Endometrium (tissue), 2 donors: ENCODE measurements at regions not wholly inside any gene's neighbourhood (a gene's known extent, or its start where the extent isn't known, plus 50 kb on each side); places are given as distances from the start of the nearest gene placed in this dataset.

Source experiments
- FAIRE-seq: peaks from 2 replicates; lab custom pipeline; 2012; peaks lifted over from hg19 to GRCh38; lab: Jason Lieb, UNC
- donor health status: control.
- donor health status: control.

GRCh38 chr11:19558189-19558986 is 154.2 kb upstream of the NAV2 start:
- FAIRE-seq = no peak

GRCh38 chr11:19557720-19558140 is 154.9 kb upstream of the NAV2 start:
- no peak for FAIRE-seq

- no peak for FAIRE-seq
Measured at GRCh38 chr11:19557185-19557584, 155.5 kb upstream of the NAV2 start.

- no peak for FAIRE-seq
Measured at GRCh38 chr11:19555266-19555665, 157.4 kb upstream of the NAV2 start.

GRCh38 chr11:19553683-19554333 is 158.8 kb upstream of the NAV2 start:
- no peak for FAIRE-seq

- no peak for FAIRE-seq
Measured at GRCh38 chr11:19552656-19553260, 159.9 kb upstream of the NAV2 start.

GRCh38 chr11:19552161-19552560 is 160.5 kb upstream of the NAV2 start:
- FAIRE-seq = no peak

- no peak for FAIRE-seq
Measured at GRCh38 chr11:19551457-19551856, 161.2 kb upstream of the NAV2 start.

- no peak for FAIRE-seq
Measured at GRCh38 chr11:19547044-19547443, 165.6 kb upstream of the NAV2 start.

- no peak for FAIRE-seq
Measured at GRCh38 chr11:19546325-19546724, 166.3 kb upstream of the NAV2 start.

- no peak for FAIRE-seq
Measured at GRCh38 chr11:19541521-19542049, 171.1 kb upstream of the NAV2 start.

GRCh38 chr11:19539861-19540260 is 172.8 kb upstream of the NAV2 start:
- FAIRE-seq = no peak

GRCh38 chr11:19537803-19538453 is 174.7 kb upstream of the NAV2 start:
- no peak for FAIRE-seq

- no peak for FAIRE-seq
Measured at GRCh38 chr11:19536131-19536530, 176.5 kb upstream of the NAV2 start.

GRCh38 chr11:19530505-19530904 is 182.1 kb upstream of the NAV2 start:
- FAIRE-seq = no peak

- no peak for FAIRE-seq
Measured at GRCh38 chr11:19526119-19526518, 186.5 kb upstream of the NAV2 start.

- no peak for FAIRE-seq
Measured at GRCh38 chr11:19525714-19526113, 186.9 kb upstream of the NAV2 start.

- FAIRE-seq = no peak
Measured at GRCh38 chr11:19525276-19525675, 187.4 kb upstream of the NAV2 start.

- FAIRE-seq = no peak
Measured at GRCh38 chr11:19524171-19524671, 188.4 kb upstream of the NAV2 start.

GRCh38 chr11:19520681-19521080 is 192.0 kb upstream of the NAV2 start:
- no peak for FAIRE-seq

GRCh38 chr11:19519912-19520641 is 192.6 kb upstream of the NAV2 start:
- no peak for FAIRE-seq

- no peak for FAIRE-seq
Measured at GRCh38 chr11:19519353-19519752, 193.3 kb upstream of the NAV2 start.
